ENCODE measurements at regions not wholly inside any gene's neighbourhood (a gene's known extent, or its start where the extent isn't known, plus 50 kb on each side); places are given as distances from the start of the nearest gene placed in this dataset.
A peak's percentile ranks its signal among the peaks of the same experiment; 100 is the strongest.
"Not testable (repeated sequence)": the region's sequence is repeated elsewhere in the genome, so short reads cannot be mapped to it uniquely, and the experiment has no call there.

DNA sequence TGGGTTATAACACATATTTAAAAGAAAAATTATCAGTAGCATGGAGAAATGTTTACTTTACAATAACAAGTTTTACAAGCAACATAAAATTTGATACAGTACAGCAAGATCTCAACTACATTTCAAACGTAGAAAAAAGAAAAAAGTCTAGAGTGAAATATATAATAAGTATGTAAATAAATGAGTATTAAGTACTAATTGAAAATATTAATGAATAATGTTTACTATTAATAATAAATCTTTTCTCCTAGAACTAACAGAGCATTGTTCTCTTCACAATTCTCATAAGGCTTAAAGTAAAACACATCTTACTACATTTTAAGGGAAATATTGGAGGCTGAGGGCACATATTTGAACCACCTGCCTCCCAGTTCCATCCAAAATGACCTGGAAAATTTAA is 72.1 kb downstream of the TMEM212 start:
- DNase-seq: no peak

DNA sequence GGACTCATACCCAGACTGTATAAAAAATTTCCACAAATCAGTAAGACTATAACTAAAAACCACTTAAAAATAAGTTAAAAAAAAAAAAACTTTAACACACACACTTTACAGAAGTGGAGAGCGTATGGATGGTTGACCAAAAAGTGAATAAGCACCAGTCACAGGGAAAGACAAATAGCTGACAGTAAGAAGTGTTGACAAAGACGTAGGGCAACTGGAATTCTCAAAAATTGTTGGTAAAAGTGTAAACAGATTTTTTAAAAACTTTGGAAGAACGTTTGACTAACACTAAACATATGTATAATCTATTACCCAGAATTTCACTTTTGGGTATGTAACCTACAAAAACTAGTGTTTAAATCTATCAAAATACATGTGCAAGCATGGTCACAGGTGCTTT is 73.7 kb downstream of the TMEM212 start:
- no peak for DNase-seq

- not testable (repeated sequence) for DNase-seq
Observed at GRCh38 chr3:171922629-171923028, 79.5 kb downstream of the TMEM212 start.

GRCh38 chr3:171923668-171924067 is 80.5 kb downstream of the TMEM212 start:
- not testable (repeated sequence) for DNase-seq

GRCh38 chr3:171924864-171925263 is 81.7 kb downstream of the TMEM212 start:
- not testable (repeated sequence) for DNase-seq

DNA sequence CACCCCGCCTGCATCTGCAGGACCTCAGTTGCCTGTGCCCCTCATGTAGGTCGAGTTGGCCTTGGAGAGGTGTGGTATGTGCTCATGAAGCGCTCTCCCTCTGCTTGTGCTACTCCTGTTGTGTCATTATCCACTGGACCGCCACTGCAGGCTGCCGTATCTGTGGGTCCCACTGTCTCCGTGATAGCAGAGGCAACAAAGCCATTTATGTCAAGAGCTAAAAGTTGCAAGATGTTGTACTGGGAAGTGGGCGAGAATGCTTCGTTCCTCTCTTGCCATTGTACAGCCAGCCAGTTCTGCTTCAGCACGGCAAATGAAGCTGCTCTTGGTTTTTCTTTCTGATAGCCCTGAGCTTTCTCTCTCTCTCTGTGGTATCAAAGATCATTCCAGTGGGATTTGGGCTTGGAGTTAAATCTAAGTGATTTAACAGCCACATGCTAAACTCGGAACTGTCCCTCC is 89.0 kb downstream of the TMEM212 start:
- peak in 1 of 3 donors; percentile 32 for DNase-seq

GRCh38 chr3:171933441-171933840 is 90.3 kb downstream of the TMEM212 start:
- DNase-seq: no peak

GRCh38 chr3:171935261-171936123 is 92.3 kb downstream of the TMEM212 start:
- no peak for DNase-seq

DNA sequence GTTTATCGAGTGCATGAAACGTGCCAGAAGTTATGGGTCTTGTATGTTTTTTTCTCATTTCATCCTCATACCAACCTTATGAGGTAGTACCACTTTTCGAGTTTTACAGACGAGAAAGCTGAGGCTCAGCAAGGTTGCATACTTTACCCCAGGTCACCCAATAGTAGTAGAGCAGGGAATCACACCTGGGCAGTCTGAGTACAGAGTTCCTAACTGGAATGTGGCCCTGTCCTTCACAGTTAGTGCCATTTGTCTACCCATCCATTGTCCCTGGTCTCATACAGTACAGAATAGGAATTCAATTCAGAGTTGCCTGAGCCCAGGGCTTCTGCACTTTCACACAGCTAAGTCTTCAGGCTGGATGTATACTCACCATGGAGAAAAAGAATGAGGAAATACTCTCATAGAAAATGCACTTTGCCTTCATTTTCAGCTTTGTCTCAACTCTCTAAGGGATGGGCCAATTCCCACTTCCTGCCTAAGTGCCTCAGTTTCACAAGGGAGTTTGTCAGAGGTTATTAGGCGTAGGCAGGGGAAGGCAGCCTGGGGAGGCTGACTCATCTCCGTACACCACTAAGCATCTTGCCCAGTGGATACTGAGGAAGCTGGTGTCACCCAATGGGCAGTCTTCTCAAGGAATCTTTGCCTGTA is 93.2 kb downstream of the TMEM212 start:
- DNase-seq: no peak

DNA sequence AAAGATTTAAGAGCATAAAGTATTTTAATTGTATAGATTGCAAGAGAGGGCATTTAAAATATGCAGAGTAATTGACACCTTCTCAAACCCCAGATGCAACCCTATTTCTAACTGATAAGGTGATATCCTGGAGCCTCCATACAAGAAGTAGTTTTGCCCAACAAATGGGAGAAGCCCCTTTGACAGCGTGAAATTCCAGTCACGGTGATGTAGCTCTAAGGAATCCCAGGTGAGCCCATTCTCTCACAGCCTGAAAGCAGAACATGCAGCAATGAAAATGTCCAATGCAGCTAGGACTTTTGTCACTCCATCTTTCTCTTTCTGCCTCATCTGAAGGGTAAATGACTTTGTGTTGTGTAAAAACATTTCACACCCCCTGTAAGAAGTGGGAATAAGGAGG is 96.4 kb downstream of the TMEM212 start:
- no peak for DNase-seq

- no peak for DNase-seq
Observed at GRCh38 chr3:171940151-171940649, 97.1 kb downstream of the TMEM212 start.

- no peak for DNase-seq
Observed at GRCh38 chr3:171943262-171944117, 95.9 kb upstream of the FNDC3B start.

- peak in 1 of 3 donors; percentile 70 for DNase-seq
Observed at GRCh38 chr3:171944118-171945016, 95.0 kb upstream of the FNDC3B start.

- no peak for DNase-seq
Observed at GRCh38 chr3:171948674-171949073, 90.7 kb upstream of the FNDC3B start.

GRCh38 chr3:171949554-171949953 is 89.8 kb upstream of the FNDC3B start:
- no peak for DNase-seq

- DNase-seq: peak in 1 of 3 donors; percentile 32
Observed at GRCh38 chr3:171950373-171950772, 89.0 kb upstream of the FNDC3B start.

- DNase-seq: no peak
Observed at GRCh38 chr3:171951597-171951996, 87.8 kb upstream of the FNDC3B start.

DNA sequence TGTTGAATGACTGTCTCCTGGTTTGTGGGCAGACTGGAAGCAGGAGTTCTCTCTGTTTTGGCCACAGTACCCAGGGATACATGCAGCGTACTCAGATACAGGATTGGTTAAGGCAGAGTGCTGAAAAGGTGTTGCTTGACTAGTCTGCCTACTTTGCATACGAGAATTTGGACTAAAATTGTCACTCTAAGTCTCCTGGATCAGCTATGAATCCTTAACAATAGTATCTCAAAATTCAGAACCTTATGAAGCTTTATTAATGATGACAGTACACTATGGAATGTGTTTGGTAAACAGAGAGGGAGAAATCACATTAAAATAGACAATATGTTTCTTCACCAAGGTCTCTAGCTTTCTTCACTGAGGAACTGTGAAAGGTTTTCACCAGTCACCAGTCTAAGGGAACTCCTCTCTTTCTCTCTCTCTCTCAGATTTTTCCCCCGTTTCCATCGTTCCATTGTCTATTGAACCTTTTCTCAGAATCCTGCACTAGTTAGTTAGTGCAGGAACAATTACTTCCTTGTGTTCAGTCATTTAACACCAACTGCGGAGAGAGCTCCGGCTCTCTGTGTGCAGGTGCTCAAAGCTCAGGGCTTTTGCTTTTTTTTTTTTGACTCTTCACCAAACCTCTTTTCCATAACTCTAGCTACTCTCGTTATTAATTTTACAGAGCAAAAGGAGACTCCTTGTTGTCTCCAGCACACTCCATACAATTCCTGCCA is 85.9 kb upstream of the FNDC3B start:
- no peak for DNase-seq

DNA sequence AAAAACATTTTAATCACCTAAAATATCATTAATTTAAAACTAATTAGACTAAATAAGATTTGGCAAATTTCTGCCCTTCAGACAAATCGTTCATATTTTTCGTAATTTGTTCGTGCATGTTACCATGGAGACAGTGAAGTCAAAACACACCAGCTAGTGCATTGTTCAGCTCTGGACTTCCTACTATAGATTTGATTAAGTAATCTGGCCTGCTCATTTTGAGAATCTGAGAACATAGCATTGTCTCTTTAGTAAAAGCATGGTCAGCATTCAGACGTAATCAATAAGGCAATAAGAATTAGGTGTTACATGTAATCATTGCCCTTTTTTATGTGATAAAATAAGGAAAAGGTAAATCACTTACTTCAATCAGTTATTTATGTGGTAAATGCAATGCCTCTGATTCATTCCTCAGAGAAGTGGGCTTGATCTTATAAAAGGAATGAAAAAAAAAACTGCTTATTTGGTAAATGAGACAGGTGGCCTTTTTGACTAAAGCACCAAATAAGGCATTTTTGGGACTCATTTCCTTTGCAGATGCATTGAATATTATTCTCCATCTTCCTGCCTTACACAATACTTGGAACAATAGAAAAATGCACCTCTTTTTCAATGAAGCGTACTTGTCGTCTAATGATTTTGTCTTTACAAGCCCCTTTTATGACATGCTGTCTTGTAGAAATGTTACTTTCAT is 84.5 kb upstream of the FNDC3B start:
- peak in 2 of 3 donors; percentile 37 to 78 for DNase-seq

DNA sequence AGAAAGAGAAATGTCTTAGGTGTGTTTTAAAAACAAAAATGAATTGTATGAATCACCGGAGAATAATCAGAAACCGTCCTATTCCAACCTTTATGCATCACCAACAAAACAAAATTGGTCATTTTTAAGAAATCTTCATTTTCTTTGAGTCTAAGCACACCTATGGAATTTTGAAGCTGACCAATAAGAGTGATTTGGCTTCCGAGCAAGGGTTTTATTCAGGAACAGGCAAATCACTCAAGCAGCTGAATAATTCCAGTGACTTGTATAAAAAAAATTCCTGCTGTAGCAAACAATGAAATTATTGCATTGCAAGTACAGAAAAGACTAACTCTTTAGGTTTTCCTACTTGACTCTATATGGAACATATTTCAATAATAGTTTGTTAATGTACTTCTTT is 83.8 kb upstream of the FNDC3B start:
- DNase-seq: peak in 1 of 3 donors; percentile 38

Measured in muscle of back (tissue), 3 donors.